T-cell (primary cell): ENCODE measurements at regions not wholly inside any gene's neighbourhood (a gene's known extent, or its start where the extent isn't known, plus 50 kb on each side); places are given as distances from the start of the nearest gene placed in this dataset.

ENCODE experiments used
- ATAC-seq, 4 experiments: fragments of 200-7000 bp in 3 of 4; fragments of 150-1000 bp in 1 of 4; cut with Tn5 transposase; replicated peaks in 1 of 4; 1 replicate in 3 of 4; 2 replicates in 1 of 4; pipeline ENCODE4 v1.10.0; 2021; ENCODE audit warnings: moderate library complexity in 3 of 4, mild to moderate bottlenecking in 2 of 4, moderate number of reproducible peaks in 1 of 4
- CTCF ChIA-PET, 2 donors: fragments of 300-600 bp; sonication (Branson Sonifier 250); formaldehyde crosslinking; loops; one replicate each; lab custom pipeline; 2022; ENCODE audit warnings: antibody characterized with exemption in 2 of 2; lab: Charles Lee
- POLR2A ChIA-PET, 2 donors: fragments of 300-600 bp; sonication (Branson Sonifier 250); formaldehyde crosslinking; loops; one replicate each; lab custom pipeline; 2022; ENCODE audit warnings: antibody characterized with exemption in 2 of 2; lab: Charles Lee
- DNase-seq, 35 experiments: peaks; one replicate each; pipeline versions ENCODE4 v3.0.0 to v3.0.0-alpha.2; 2013 to 2023
- H3K27ac ChIP-seq: one replicate; pipeline ENCODE4 v1.5.1; 2013; ENCODE audit warnings: low read length
- H3K27me3 ChIP-seq, 2 experiments: replicated peaks in 1 of 2; 1 replicate in 1 of 2; 2 replicates in 1 of 2; pipeline versions ENCODE4 v1.6.1 to v1.7.0; 2013; ENCODE audit warnings: low read length in 1 of 2, mixed read lengths in 1 of 2; ENCODE audit not compliant: control insufficient read depth in 2 of 2, insufficient read depth in 2 of 2; ENCODE audit errors: extremely low read depth in 1 of 2
- H3K36me3 ChIP-seq, 2 donors: 1 replicate in 1 of 2; 2 replicates in 1 of 2; pipeline versions ENCODE4 v1.6.1 to v1.7.0; 2013; ENCODE audit warnings: low read length in 1 of 2; ENCODE audit not compliant: control insufficient read depth in 2 of 2, insufficient read depth in 1 of 2; ENCODE audit errors: extremely low read depth in 1 of 2
- H3K4me1 ChIP-seq, 2 experiments: 1 replicate in 1 of 2; 2 replicates in 1 of 2; pipeline versions ENCODE4 v1.6.1 to v1.7.0; 2013; ENCODE audit warnings: low read length in 2 of 2, mixed read lengths in 1 of 2; ENCODE audit not compliant: insufficient read depth in 2 of 2, control insufficient read depth in 1 of 2; ENCODE audit errors: extremely low read depth in 1 of 2
- H3K4me3 ChIP-seq, 2 donors: 1 replicate in 1 of 2; 2 replicates in 1 of 2; pipeline versions ENCODE4 v1.5.1 to v1.7.0; 2013; ENCODE audit warnings: mild to moderate bottlenecking in 2 of 2, low read length in 1 of 2, moderate library complexity in 1 of 2; ENCODE audit not compliant: control insufficient read depth in 1 of 2; ENCODE audit errors: extremely low read depth in 1 of 2
- H3K9me3 ChIP-seq: 2 replicates; pipeline ENCODE4 v1.7.0; 2013
- H3K27ac Mint-ChIP-seq, 2 donors: one replicate each; pipeline ENCODE4 v1.8.0; 2020 to 2021; ENCODE audit warnings: mild to moderate bottlenecking in 2 of 2, mixed read lengths in 2 of 2
- H3K27me3 Mint-ChIP-seq, 2 donors: one replicate each; pipeline ENCODE4 v1.8.0; 2021 to 2022; ENCODE audit warnings: mixed read lengths in 2 of 2
- H3K36me3 Mint-ChIP-seq: one replicate; pipeline ENCODE4 v1.8.0; 2021; ENCODE audit warnings: mixed read lengths
- H3K4me1 Mint-ChIP-seq, 3 donors: one replicate each; pipeline ENCODE4 v1.8.0; 2020 to 2022; ENCODE audit warnings: mixed read lengths in 3 of 3, mild to moderate bottlenecking in 1 of 3
- H3K4me3 Mint-ChIP-seq, 3 donors: one replicate each; pipeline ENCODE4 v1.8.0; 2020 to 2022; ENCODE audit warnings: mild to moderate bottlenecking in 3 of 3, mixed read lengths in 3 of 3, moderate library complexity in 3 of 3
- H3K9me3 Mint-ChIP-seq, 3 donors: one replicate each; pipeline ENCODE4 v1.8.0; 2020 to 2022; ENCODE audit warnings: mixed read lengths in 3 of 3
- WGBS: methylation state at CpG from one replicate; pipeline ENCODE4 v1.1.5; 2013; ENCODE audit warnings: missing lambda C conversion rate; ENCODE audit not compliant: insufficient coverage; 5-methylcytosine and 5-hydroxymethylcytosine counted together

DNA sequence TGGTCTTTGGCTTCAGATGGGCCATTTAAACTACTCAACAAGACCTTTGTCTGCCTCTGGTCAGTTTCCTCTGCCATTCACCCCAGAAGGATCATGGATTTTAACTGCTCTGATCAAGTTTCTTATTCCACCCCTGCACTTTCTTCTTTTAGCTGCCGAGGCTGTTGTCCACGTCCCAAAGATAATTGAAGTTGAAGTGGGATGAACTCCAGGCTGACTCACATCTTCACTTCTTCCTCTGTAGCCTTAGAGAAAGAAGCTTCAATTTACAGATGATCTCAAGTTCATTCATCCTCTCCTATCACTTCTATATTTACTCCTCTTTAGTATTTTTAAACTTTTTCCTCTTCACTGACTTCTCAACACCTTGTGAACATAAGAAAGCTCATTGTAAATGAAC is 651.6 kb downstream of the UTRN start:
- Mint-ChIP-seq H3K27ac (no peak overlapping the region), H3K4me1 (no peaks in the 10 kb centered on the region), H3K9me3 (peaks cover 0 to 4% (median 3%) of the 10 kb centered on the region in 3 donors), H3K36me3 (peaks cover 3% of the 10 kb centered on the region), H3K4me3 (no peak overlapping the region), H3K27me3 (peaks cover 0 to 1% of the 10 kb centered on the region in 2 donors)
- H3K4me3 ChIP-seq, result no peak overlapping the region
- WGBS, result no CpG with 5 or more reads among the region's 2 CpGs
- no peaks in the 10 kb centered on the region for H3K36me3 ChIP-seq
- no peaks in the 10 kb centered on the region for H3K9me3 ChIP-seq
- ChIA-PET CTCF (no interaction called here), POLR2A (no interaction called here)
- no peaks in the 10 kb centered on the region for H3K4me1 ChIP-seq
- no peak overlapping the region for H3K27ac ChIP-seq
- H3K27me3 ChIP-seq, result no peaks in the 10 kb centered on the region
- ATAC-seq (no peak), DNase-seq (no peak)

DNA sequence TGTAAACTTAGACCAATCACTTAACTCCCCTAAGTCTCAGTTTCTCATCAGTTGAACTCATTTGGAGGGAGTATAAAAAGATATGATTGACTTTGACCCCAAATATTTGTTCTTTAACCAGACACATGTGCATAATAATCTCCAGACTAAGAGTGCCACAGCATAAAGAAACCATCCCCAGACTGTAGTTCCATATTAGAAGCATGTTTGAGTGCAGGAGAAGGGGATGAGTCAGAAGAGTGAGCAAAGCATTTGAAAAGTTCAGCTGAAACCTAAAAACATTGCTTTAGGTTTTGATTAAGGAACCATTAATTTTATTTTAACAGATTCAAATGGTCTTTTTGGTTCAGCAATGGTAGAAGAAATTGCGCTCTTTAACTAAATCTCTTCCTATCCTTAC is 654.8 kb downstream of the UTRN start:
- H3K27me3 Mint-ChIP-seq, result peaks cover 0 to 2% of the 10 kb centered on the region in 2 donors
- no peaks in the 10 kb centered on the region for H3K4me1 Mint-ChIP-seq
- peaks cover 0 to 1% (median 0%) of the 10 kb centered on the region in 3 donors for H3K9me3 Mint-ChIP-seq
- DNase-seq (no peak), ATAC-seq (no peak)
- Histone ChIP-seq H3K27me3 (no peaks in the 10 kb centered on the region), H3K9me3 (no peaks in the 10 kb centered on the region), H3K4me3 (no peak overlapping the region), H3K36me3 (no peaks in the 10 kb centered on the region), H3K4me1 (no peaks in the 10 kb centered on the region), H3K27ac (no peak overlapping the region)
- H3K36me3 Mint-ChIP-seq, result peaks cover 3% of the 10 kb centered on the region
- no peak overlapping the region for H3K27ac Mint-ChIP-seq
- H3K4me3 Mint-ChIP-seq, result no peak overlapping the region
- no CpG with 5 or more reads among the region's 1 CpG for WGBS
- ChIA-PET CTCF (no interaction called here), POLR2A (no interaction called here)

DNA sequence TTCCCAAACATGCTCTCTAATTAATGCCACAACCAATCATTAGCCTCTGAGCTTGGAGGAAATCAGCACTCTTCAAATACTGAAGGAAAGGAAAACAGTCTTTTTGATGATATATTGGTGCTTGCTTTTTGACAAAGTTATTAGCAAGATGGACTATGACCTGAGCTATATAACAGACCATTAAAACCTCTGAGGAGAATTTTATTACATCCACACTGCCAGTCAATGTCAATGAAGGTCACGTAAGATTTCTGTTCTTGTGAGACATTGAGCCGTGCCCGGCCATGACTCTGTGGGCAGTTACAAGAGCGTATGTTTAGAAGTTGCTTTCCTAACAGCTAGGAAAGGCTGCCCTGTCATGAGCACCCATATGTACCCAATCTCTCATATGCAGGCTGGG is 659.0 kb downstream of the UTRN start:
- ATAC-seq (no peak), DNase-seq (no peak)
- Histone ChIP-seq H3K9me3 (no peaks in the 10 kb centered on the region), H3K27ac (no peak overlapping the region), H3K27me3 (no peaks in the 10 kb centered on the region), H3K4me1 (no peaks in the 10 kb centered on the region), H3K4me3 (no peak overlapping the region), H3K36me3 (no peaks in the 10 kb centered on the region)
- ChIA-PET POLR2A (no interaction called here), CTCF (no interaction called here)
- Mint-ChIP-seq H3K36me3 (no peaks in the 10 kb centered on the region), H3K4me1 (no peaks in the 10 kb centered on the region), H3K4me3 (no peak overlapping the region), H3K27me3 (peaks cover 2 to 3% of the 10 kb centered on the region in 2 donors), H3K27ac (no peak overlapping the region), H3K9me3 (no peaks in the 10 kb centered on the region)
- WGBS, result 80% methylated on average over 2 of the region's 4 CpGs

DNA sequence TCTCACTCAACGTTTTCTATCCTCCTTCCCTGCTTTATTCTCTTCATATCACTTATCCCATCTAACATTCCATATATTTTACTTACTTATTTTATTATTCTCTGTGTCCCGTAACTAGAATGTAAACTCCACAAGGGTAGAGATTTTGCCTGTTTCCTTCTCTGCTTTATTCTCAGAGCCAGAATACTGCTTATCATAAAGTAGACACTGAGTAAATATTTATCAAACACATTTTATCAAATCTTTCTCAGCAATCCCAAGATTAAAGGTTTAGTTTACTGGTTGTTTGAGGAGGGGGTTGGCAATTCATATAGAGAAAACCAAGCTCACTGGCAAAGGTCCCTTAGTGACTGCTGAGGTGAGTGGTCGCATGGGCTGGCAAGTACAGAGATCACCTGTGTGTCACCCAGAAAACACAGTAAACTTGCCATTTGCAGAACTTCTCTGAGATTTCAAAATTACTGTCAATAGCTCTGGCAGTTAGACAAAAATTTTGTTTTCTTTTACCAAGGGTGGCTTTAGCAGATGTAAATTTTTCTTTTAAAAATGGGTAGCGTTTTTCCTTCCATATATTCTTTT is 662.4 kb downstream of the UTRN start:
- ChIA-PET CTCF (no interaction called here), POLR2A (no interaction called here)
- H3K4me1 ChIP-seq, result no peaks in the 10 kb centered on the region
- no peaks in the 10 kb centered on the region for H3K9me3 ChIP-seq
- no peaks in the 10 kb centered on the region for H3K36me3 Mint-ChIP-seq
- DNase-seq (no peak), ATAC-seq (no peak)
- no peaks in the 10 kb centered on the region for H3K27me3 ChIP-seq
- no peaks in the 10 kb centered on the region for H3K9me3 Mint-ChIP-seq
- H3K4me3 ChIP-seq, result no peak overlapping the region
- H3K4me3 Mint-ChIP-seq, result no peak overlapping the region
- WGBS, result 50% methylated on average over 1 of the region's 4 CpGs
- no peak overlapping the region for H3K27ac ChIP-seq
- H3K27me3 Mint-ChIP-seq, result peaks cover 3 to 5% of the 10 kb centered on the region in 2 donors
- no peaks in the 10 kb centered on the region for H3K36me3 ChIP-seq
- no peaks in the 10 kb centered on the region for H3K4me1 Mint-ChIP-seq
- H3K27ac Mint-ChIP-seq, result no peak overlapping the region

DNA sequence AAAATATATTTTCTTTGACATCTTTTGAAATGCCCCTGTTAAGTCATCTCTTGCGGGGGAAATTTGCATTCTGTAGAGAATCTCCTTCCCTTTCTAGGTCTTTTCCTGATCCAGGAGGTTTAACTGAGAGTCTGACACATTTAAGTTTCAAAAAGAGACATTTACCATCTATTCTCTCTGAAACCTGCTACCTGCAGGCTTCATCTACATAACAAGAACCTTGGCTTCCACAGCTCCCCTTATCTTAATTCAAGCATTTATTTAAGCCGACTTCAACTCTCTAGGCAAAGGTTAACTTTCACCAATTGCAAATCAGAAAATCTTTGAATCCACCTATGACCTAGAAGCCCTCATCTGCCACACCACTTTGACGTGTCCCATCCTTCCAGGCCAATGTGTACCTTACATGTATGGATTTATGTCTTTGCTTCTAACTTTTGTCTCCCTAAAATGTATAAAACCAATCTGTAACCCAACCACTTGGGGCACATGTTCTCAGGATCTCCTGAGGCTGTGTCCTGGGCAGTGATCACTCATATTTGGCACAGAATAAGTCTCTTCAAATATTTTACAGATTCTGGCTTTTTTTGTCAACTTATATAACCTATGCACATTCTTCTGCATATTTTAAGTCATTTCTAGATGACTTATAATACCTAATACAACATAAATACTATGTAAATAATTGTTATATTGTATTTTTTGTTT is 666.7 kb downstream of the UTRN start:
- H3K36me3 Mint-ChIP-seq, result no peaks in the 10 kb centered on the region
- Histone ChIP-seq H3K36me3 (no peaks in the 10 kb centered on the region), H3K4me1 (no peaks in the 10 kb centered on the region), H3K4me3 (no peak overlapping the region), H3K27me3 (no peaks in the 10 kb centered on the region), H3K27ac (no peak overlapping the region), H3K9me3 (no peaks in the 10 kb centered on the region)
- CTCF ChIA-PET, result no interaction called here
- H3K27me3 Mint-ChIP-seq, result peaks cover 6% of the 10 kb centered on the region in 2 donors
- no peaks in the 10 kb centered on the region for H3K4me1 Mint-ChIP-seq
- H3K4me3 Mint-ChIP-seq, result no peak overlapping the region
- no peak overlapping the region for H3K27ac Mint-ChIP-seq
- DNase-seq (no peak), ATAC-seq (no peak)
- WGBS, result 76% methylated on average over 3 of the region's 3 CpGs
- H3K9me3 Mint-ChIP-seq, result no peaks in the 10 kb centered on the region
- POLR2A ChIA-PET, result no interaction called here

DNA sequence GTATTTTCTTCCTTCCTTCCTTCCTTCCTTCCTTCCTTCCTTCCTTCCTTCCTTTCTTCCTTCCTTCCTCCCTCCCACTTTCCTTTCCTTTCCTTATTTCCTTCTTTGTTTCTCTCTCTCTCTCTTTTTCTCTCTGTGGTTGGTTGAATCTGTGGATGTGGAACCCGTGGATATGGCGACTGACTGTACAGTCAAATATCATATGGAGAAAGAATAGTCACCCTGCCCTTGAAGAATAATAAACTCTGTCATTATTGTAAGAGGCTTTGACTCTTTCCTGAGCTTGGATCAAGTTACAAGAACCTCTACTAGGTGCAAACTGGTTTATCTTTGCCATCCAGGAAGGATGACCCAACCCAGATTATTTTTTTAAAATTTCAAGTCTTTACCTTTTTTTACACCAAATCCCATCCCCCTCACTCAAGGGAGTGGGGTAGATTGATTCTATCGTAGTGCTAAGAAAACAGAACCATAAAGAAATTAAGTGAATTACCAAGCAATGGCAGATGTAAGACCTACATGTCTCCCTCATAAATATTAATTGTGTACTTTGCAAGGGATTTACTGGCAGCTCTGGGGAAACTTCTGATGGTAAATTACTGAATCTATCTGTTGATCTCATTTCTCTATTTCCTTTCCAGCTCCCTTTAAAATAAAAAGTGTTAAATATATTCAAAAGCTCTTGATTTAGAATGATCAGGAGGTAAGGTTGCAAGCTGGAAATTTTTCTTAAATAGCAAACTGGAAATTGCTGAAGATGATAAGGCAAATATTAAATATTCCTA is 667.5 kb downstream of the UTRN start:
- POLR2A ChIA-PET, result no interaction called here
- Mint-ChIP-seq H3K4me3 (no peak overlapping the region), H3K36me3 (no peaks in the 10 kb centered on the region), H3K4me1 (no peaks in the 10 kb centered on the region), H3K27me3 (peaks cover 6% of the 10 kb centered on the region in 2 donors), H3K27ac (no peak overlapping the region), H3K9me3 (no peaks in the 10 kb centered on the region)
- Histone ChIP-seq H3K27ac (no peak overlapping the region), H3K36me3 (no peaks in the 10 kb centered on the region), H3K9me3 (no peaks in the 10 kb centered on the region), H3K27me3 (no peaks in the 10 kb centered on the region), H3K4me3 (no peak overlapping the region), H3K4me1 (no peaks in the 10 kb centered on the region)
- WGBS, result no CpG with 5 or more reads among the region's 3 CpGs
- CTCF ChIA-PET, result no interaction called here
- ATAC-seq, result no peak
- no peak for DNase-seq
